ENCODE measurements at regions not wholly inside any gene's neighbourhood (a gene's known extent, or its start where the extent isn't known, plus 50 kb on each side); places are given as distances from the start of the nearest gene placed in this dataset.

GRCh38 chr3:177978946-177979345 lies 557.3 kb upstream of the KCNMB2 start:
- H3K27ac ChIP-seq: no peak overlapping the region
- DNase-seq (no peak), ATAC-seq (no peak)
- no peak for TF ChIP-seq CTCF (IDR thresholded peaks at IDR 0.05)
- no peaks in the 10 kb centered on the region for H3K27me3 ChIP-seq (ENCODE audit: insufficient read depth in 3 of 3, low read length in 2 of 3)
- no peak overlapping the region for H3K4me3 ChIP-seq
- no peaks in the 10 kb centered on the region for H3K36me3 ChIP-seq (ENCODE audit: insufficient read depth in 1 of 2, low read depth in 1 of 2)
- intact Hi-C loops (cut with DNase I): no loop called here
- H3K9me3 ChIP-seq: no peaks in the 10 kb centered on the region
- 25 to 45% (median 28%) methylated on average over 1 of the region's 1 CpG for WGBS, 3 donors
- H3K4me1 ChIP-seq: no peaks in the 10 kb centered on the region

GRCh38 chr3:177979703-177980102 lies 556.5 kb upstream of the KCNMB2 start:
- WGBS, 3 donors: 44 to 53% (median 49%) methylated on average over 1 of the region's 1 CpG
- H3K27ac ChIP-seq: no peak overlapping the region
- H3K36me3 ChIP-seq (ENCODE audit: insufficient read depth in 1 of 2, low read depth in 1 of 2): no peaks in the 10 kb centered on the region
- no peak for DNase-seq
- intact Hi-C loops (cut with DNase I): no loop called here
- H3K27me3 ChIP-seq (ENCODE audit: insufficient read depth in 3 of 3, low read length in 2 of 3): no peaks in the 10 kb centered on the region
- ATAC-seq: no peak
- no peak overlapping the region for H3K4me3 ChIP-seq
- no peaks in the 10 kb centered on the region for H3K9me3 ChIP-seq
- TF ChIP-seq CTCF (IDR thresholded peaks at IDR 0.05): no peak
- H3K4me1 ChIP-seq: no peaks in the 10 kb centered on the region

GRCh38 chr3:177981576-177981975 lies 554.7 kb upstream of the KCNMB2 start:
- H3K27me3 ChIP-seq (ENCODE audit: insufficient read depth in 3 of 3, low read length in 2 of 3): no peaks in the 10 kb centered on the region
- H3K4me3 ChIP-seq: no peak overlapping the region
- intact Hi-C loops (cut with DNase I): no loop called here
- H3K27ac ChIP-seq: no peak overlapping the region
- no peaks in the 10 kb centered on the region for H3K4me1 ChIP-seq
- no peak for DNase-seq
- ATAC-seq: no peak
- no peak for TF ChIP-seq CTCF (IDR thresholded peaks at IDR 0.05)
- H3K36me3 ChIP-seq (ENCODE audit: insufficient read depth in 1 of 2, low read depth in 1 of 2): no peaks in the 10 kb centered on the region
- H3K9me3 ChIP-seq: no peaks in the 10 kb centered on the region

- intact Hi-C loops (cut with DNase I): no loop called here
- no peak for DNase-seq
- H3K27me3 ChIP-seq (ENCODE audit: insufficient read depth in 3 of 3, low read length in 2 of 3): no peaks in the 10 kb centered on the region
- no peaks in the 10 kb centered on the region for H3K4me1 ChIP-seq
- H3K4me3 ChIP-seq: no peak overlapping the region
- no peak overlapping the region for H3K27ac ChIP-seq
- ATAC-seq: no peak
- 76 to 88% (median 80%) methylated on average over 1 of the region's 1 CpG for WGBS, 3 donors
- no peak for TF ChIP-seq CTCF (IDR thresholded peaks at IDR 0.05)
- H3K9me3 ChIP-seq: no peaks in the 10 kb centered on the region
- no peaks in the 10 kb centered on the region for H3K36me3 ChIP-seq (ENCODE audit: insufficient read depth in 1 of 2, low read depth in 1 of 2)
These were observed 554.2 kb upstream of the KCNMB2 start for GRCh38 chr3:177982034-177982433.

- no peaks in the 10 kb centered on the region for H3K4me1 ChIP-seq
- WGBS, 3 donors: 79 to 97% (median 82%) methylated on average over 3 of the region's 3 CpGs
- H3K9me3 ChIP-seq: no peaks in the 10 kb centered on the region
- ATAC-seq (no peak), DNase-seq (no peak)
- no peaks in the 10 kb centered on the region for H3K36me3 ChIP-seq (ENCODE audit: insufficient read depth in 1 of 2, low read depth in 1 of 2)
- no peak overlapping the region for H3K4me3 ChIP-seq
- TF ChIP-seq CTCF (IDR thresholded peaks at IDR 0.05): no peak
- intact Hi-C loops (cut with DNase I): no loop called here
- H3K27me3 ChIP-seq (ENCODE audit: insufficient read depth in 3 of 3, low read length in 2 of 3): no peaks in the 10 kb centered on the region
- no peak overlapping the region for H3K27ac ChIP-seq
These were observed 552.9 kb upstream of the KCNMB2 start for GRCh38 chr3:177983320-177983719.
